HepG2 (cell line): ENCODE measurements at regions not wholly inside any gene's neighbourhood (a gene's known extent, or its start where the extent isn't known, plus 50 kb on each side); places are given as distances from the start of the nearest gene placed in this dataset.

Experiments
- ATAC-seq: fragments of 200-7000 bp; cut with Tn5 transposase; 3 replicates; pipeline ENCODE4 v1.9.1; 2020; ENCODE audit warnings: mild to moderate bottlenecking, moderate library complexity
- BruUV-seq: library from RNA; stranded (reverse); fragments of 400-500 nt; replicated peaks from 2 replicates; lab custom pipeline; 2021; lab: Mats Ljungman, UMichigan
- CTCF ChIA-PET: fragments of 300-600 bp; formaldehyde crosslinking; extraction: SDS; loops from one replicate; lab custom pipeline; 2021; ENCODE audit warnings: low total read pairs, inconsistent platforms, low intra/inter-chr PET ratio; lab: Yijun Ruan, JAX
- POLR2A ChIA-PET: fragments of 350-600 bp; sonication (Branson Sonifier 250); formaldehyde crosslinking; loops from one replicate; lab custom pipeline; 2020; ENCODE audit warnings: antibody characterized with exemption, inconsistent platforms; lab: Yijun Ruan, JAX
- DNase-seq: peaks from one replicate; pipeline ENCODE4 v3.0.0-alpha.2; 2015; ENCODE audit warnings: low spot score
- FAIRE-seq: peaks from 3 replicates; lab custom pipeline; 2011; peaks lifted over from hg19 to GRCh38; lab: Jason Lieb, UNC
- H2AFZ ChIP-seq: one replicate; pipeline ENCODE4 v1.6.1; 2011; ENCODE audit warnings: low read length, inconsistent platforms
- H3K27ac ChIP-seq: fragments of 300-600 bp; 3 replicates; pipeline ENCODE4 v1.8.0; 2011; ENCODE audit warnings: mixed run types, mild to moderate bottlenecking, mixed read lengths, low read length, inconsistent platforms; ENCODE audit not compliant: insufficient read depth; ENCODE audit errors: extremely low read length
- H3K27me3 ChIP-seq, 2 experiments: fragments of 200-600 bp in 1 of 2; 2 replicates in 1 of 2; 3 replicates in 1 of 2; pipeline versions ENCODE4 v1.6.0 to v1.8.0; 2011; ENCODE audit warnings: low read length in 2 of 2, mild to moderate bottlenecking in 2 of 2, moderate library complexity in 2 of 2, inconsistent platforms in 1 of 2; ENCODE audit not compliant: insufficient read depth in 2 of 2, control insufficient read depth in 1 of 2
- H3K36me3 ChIP-seq, 2 experiments: fragments of 200-600 bp in 1 of 2; replicated peaks in 1 of 2; 2 replicates in 1 of 2; 3 replicates in 1 of 2; pipeline versions ENCODE4 v1.5.1 to v1.8.0; 2011; ENCODE audit warnings: low read length in 2 of 2, inconsistent platforms in 1 of 2; ENCODE audit not compliant: insufficient read depth in 2 of 2, control insufficient read depth in 1 of 2
- H3K4me1 ChIP-seq: 2 replicates; pipeline ENCODE4 v1.5.1; 2012; ENCODE audit warnings: low read length, inconsistent platforms; ENCODE audit not compliant: insufficient read depth
- H3K4me2 ChIP-seq: 2 replicates; pipeline ENCODE4 v1.6.0; 2011; ENCODE audit warnings: low read depth, low read length, inconsistent platforms
- H3K4me3 ChIP-seq, 3 experiments: fragments of 200-600 bp in 1 of 3; sonication (generic), shearing (Covaris generic) in 1 of 3; replicated peaks in 1 of 3; 2 replicates each; pipeline ENCODE4 v1.5.1; 2011 to 2016; ENCODE audit warnings: low read length in 3 of 3, inconsistent platforms in 2 of 3, low read depth in 2 of 3, mild to moderate bottlenecking in 2 of 3, control low read depth in 1 of 3, mixed read lengths in 1 of 3; ENCODE audit not compliant: insufficient read depth in 1 of 3
- H3K79me2 ChIP-seq: one replicate; pipeline ENCODE4 v1.6.1; 2011; ENCODE audit warnings: low read length, inconsistent platforms; ENCODE audit not compliant: insufficient read depth
- H3K9ac ChIP-seq: 2 replicates; pipeline ENCODE4 v1.6.0; 2011; ENCODE audit warnings: mild to moderate bottlenecking, low read depth, low read length, inconsistent platforms; ENCODE audit not compliant: insufficient read depth
- H3K9me3 ChIP-seq: 2 replicates; pipeline ENCODE4 v1.5.1; 2012; ENCODE audit warnings: mild to moderate bottlenecking, low read length
- H4K20me1 ChIP-seq: 2 replicates; pipeline ENCODE4 v1.6.0; 2011; ENCODE audit warnings: inconsistent platforms, mild to moderate bottlenecking, low read length, moderate library complexity; ENCODE audit not compliant: insufficient read depth
- DBP ChIP-seq: sonication (generic); formaldehyde crosslinking; IDR thresholded peaks from 2 replicates; pipeline ENCODE4 v1.4.0; 2020; ENCODE audit warnings: missing genetic modification reagents; ENCODE audit errors: not compliant biosample characterization
- GRHL1 ChIP-seq: sonication (generic); formaldehyde crosslinking; conservative IDR thresholded peaks from 2 replicates; pipeline ENCODE4 v1.8.0; 2022; ENCODE audit warnings: missing genetic modification reagents
- ISL2 ChIP-seq: sonication (generic); formaldehyde crosslinking; IDR thresholded peaks from 2 replicates; pipeline ENCODE4 v1.5.0; 2020; ENCODE audit warnings: missing genetic modification reagents
- MAFF ChIP-seq: IDR thresholded peaks from 2 replicates; pipeline ENCODE4 v1.6.1; 2011; ENCODE audit warnings: low read depth, low read length, improper control_type of control experiment
- MXI1 ChIP-seq: IDR thresholded peaks from 3 replicates; pipeline ENCODE4 v1.6.1; 2012; ENCODE audit warnings: low read depth, low read length, inconsistent platforms, borderline replicate concordance
- SALL2 ChIP-seq: sonication (generic); formaldehyde crosslinking; IDR thresholded peaks from 2 replicates; pipeline ENCODE4 v1.8.1; 2023; ENCODE audit warnings: mild to moderate bottlenecking, missing genetic modification reagents, inconsistent platforms
- SMYD3 ChIP-seq: sonication (generic); formaldehyde crosslinking; IDR thresholded peaks from 2 replicates; pipeline ENCODE4 v1.8.1; 2023; ENCODE audit warnings: mild to moderate bottlenecking, missing genetic modification reagents
- UBTF ChIP-seq: sonication (generic); formaldehyde crosslinking; IDR thresholded peaks from 2 replicates; pipeline ENCODE4 v1.4.0; 2020; ENCODE audit warnings: mild to moderate bottlenecking, missing genetic modification reagents
- YEATS4 ChIP-seq: sonication (generic); formaldehyde crosslinking; IDR thresholded peaks from 2 replicates; pipeline ENCODE4 v1.4.0; 2020; ENCODE audit warnings: missing genetic modification reagents, borderline replicate concordance
- ZKSCAN8 ChIP-seq: IDR thresholded peaks from 2 replicates; pipeline ENCODE4 v1.6.1; 2016; ENCODE audit warnings: borderline replicate concordance, missing genetic modification reagents, missing compliant biosample characterization
- ZNF580 ChIP-seq: IDR thresholded peaks from 2 replicates; pipeline ENCODE4 v1.6.1; 2016; ENCODE audit warnings: low read depth, borderline replicate concordance
- ZNF724P ChIP-seq: sonication (generic); formaldehyde crosslinking; IDR thresholded peaks from 2 replicates; pipeline ENCODE4 v1.8.0; 2022; ENCODE audit warnings: missing genetic modification reagents, borderline replicate concordance
- WGBS: methylation state at CpG from one replicate; pipeline ENCODE4 v1.1.6; 2017; ENCODE audit warnings: low lambda C conversion rate; 5-methylcytosine and 5-hydroxymethylcytosine counted together
- in situ Hi-C: cut with HindIII; loops from 2 replicates; pipeline ENCODE4 v1.10.0; 2017; ENCODE audit warnings: low pct_unique_long_range_greater_than_20kb; ENCODE audit not compliant: extremely low pct_ligation_motif_present
- intact Hi-C: fragments of 100-400 bp; cut with micrococcal nuclease; formaldehyde crosslinking; loops from one replicate; pipeline ENCODE4 v1.10.0; 2022; ENCODE audit not compliant: unreplicated experiment

- intact Hi-C loops (no loop called here), in situ Hi-C loops (loop anchor here (25.0 kb wide), 1 partner anchor 1208 kb away; the partner anchor contains the start of gene MED7)
- H3K27me3 ChIP-seq = no peaks in the 10 kb centered on the region
- H3K4me2 ChIP-seq = no peak overlapping the region
- no TSS peak for BruUV-seq
- WGBS = 3% methylated on average over 2 of the region's 2 CpGs
- FAIRE-seq (no peak), DNase-seq (no peak), ATAC-seq (no peak)
- ChIA-PET POLR2A (no interaction called here), CTCF (no interaction called here)
- H4K20me1 ChIP-seq = no peaks in the 10 kb centered on the region
- H3K36me3 ChIP-seq = no peaks in the 10 kb centered on the region
- H3K4me1 ChIP-seq = no peaks in the 10 kb centered on the region
- no peak for TF ChIP-seq ISL2 (CRISPR knock-in tag)
- no peak overlapping the region for H3K9ac ChIP-seq
- H3K4me3 ChIP-seq = no peak overlapping the region
- H3K27ac ChIP-seq = no peak overlapping the region
- no peak overlapping the region for H2AFZ ChIP-seq
- H3K79me2 ChIP-seq = no peaks in the 10 kb centered on the region
- H3K9me3 ChIP-seq = no peaks in the 10 kb centered on the region
These were observed 397.9 kb upstream of the SGCD start for GRCh38 chr5:155929112-155929511.

GRCh38 chr5:155934964-155935363 is 392.0 kb upstream of the SGCD start:
- H3K27ac ChIP-seq = no peak overlapping the region
- no peaks in the 10 kb centered on the region for H3K9me3 ChIP-seq
- H3K36me3 ChIP-seq = no peaks in the 10 kb centered on the region
- ChIA-PET POLR2A (no interaction called here), CTCF (no interaction called here)
- H3K4me2 ChIP-seq = no peak overlapping the region
- DNase-seq = no peak
- H3K27me3 ChIP-seq = no peaks in the 10 kb centered on the region
- in situ Hi-C loops (loop anchor here (25.0 kb wide), 1 partner anchor 1202 kb away; the partner anchor contains the start of gene MED7), intact Hi-C loops (no loop called here)
- ATAC-seq = no peak
- no TSS peak for BruUV-seq
- H3K79me2 ChIP-seq = no peaks in the 10 kb centered on the region
- no peak for FAIRE-seq
- H4K20me1 ChIP-seq = no peaks in the 10 kb centered on the region
- H2AFZ ChIP-seq = no peak overlapping the region
- H3K4me3 ChIP-seq = no peak overlapping the region
- H3K9ac ChIP-seq = no peak overlapping the region
- no peaks in the 10 kb centered on the region for H3K4me1 ChIP-seq
- 2% methylated on average over 1 of the region's 1 CpG for WGBS
- TF ChIP-seq ZKSCAN8 = no peak
- no peak for TF ChIP-seq SALL2 (CRISPR knock-in tag)
- no peak for TF ChIP-seq YEATS4 (CRISPR knock-in tag)
- no peak for TF ChIP-seq GRHL1 (CRISPR knock-in tag)
- no peak for TF ChIP-seq ZNF724P (CRISPR knock-in tag)
- no peak for TF ChIP-seq UBTF (CRISPR knock-in tag)
- TF ChIP-seq DBP (CRISPR knock-in tag) = no peak
- TF ChIP-seq SMYD3 (CRISPR knock-in tag) = no peak
- TF ChIP-seq MXI1 = no peak
- TF ChIP-seq MAFF = peak; percentile 90
- TF ChIP-seq ZNF580 (CRISPR knock-in tag) = no peak
